CD14-positive monocyte (primary cell): ENCODE measurements at regions not wholly inside any gene's neighbourhood (a gene's known extent, or its start where the extent isn't known, plus 50 kb on each side); places are given as distances from the start of the nearest gene placed in this dataset.

Experiments used
- DNase-seq, 3 donors: peaks; one replicate each; pipeline ENCODE4 v3.0.0-alpha.2; 2011 to 2022
- H2AFZ ChIP-seq: 2 replicates; pipeline ENCODE4 v1.6.0; 2012; ENCODE audit warnings: mild to moderate bottlenecking, low read depth, low read length, inconsistent platforms; ENCODE audit not compliant: insufficient read depth, poor library complexity, severe bottlenecking
- H3K27ac ChIP-seq, 2 donors: 1 replicate in 1 of 2; 2 replicates in 1 of 2; pipeline ENCODE4 v1.5.1; 2012 to 2013; ENCODE audit warnings: low read length in 2 of 2, control low read depth in 1 of 2, inconsistent platforms in 1 of 2, low read depth in 1 of 2, mild to moderate bottlenecking in 1 of 2
- H3K27me3 ChIP-seq, 2 donors: one replicate each; pipeline versions ENCODE4 v1.6.0 to v1.6.1; 2011 to 2013; ENCODE audit warnings: low read length in 2 of 2; ENCODE audit not compliant: control insufficient read depth in 2 of 2, insufficient read depth in 2 of 2
- H3K36me3 ChIP-seq, 2 donors: replicated peaks in 1 of 2; 1 replicate in 1 of 2; 2 replicates in 1 of 2; pipeline versions ENCODE4 v1.5.1 to v1.6.1; 2012 to 2013; ENCODE audit warnings: low read length in 2 of 2, control low read depth in 1 of 2, inconsistent platforms in 1 of 2, mild to moderate bottlenecking in 1 of 2; ENCODE audit not compliant: insufficient read depth in 2 of 2, control insufficient read depth in 1 of 2
- H3K4me1 ChIP-seq, 2 donors: 1 replicate in 1 of 2; 2 replicates in 1 of 2; pipeline versions ENCODE4 v1.5.1 to v1.6.1; 2012 to 2013; ENCODE audit warnings: low read length in 2 of 2, control low read depth in 1 of 2, inconsistent platforms in 1 of 2, mild to moderate bottlenecking in 1 of 2, moderate library complexity in 1 of 2; ENCODE audit not compliant: insufficient read depth in 2 of 2, control insufficient read depth in 1 of 2
- H3K4me2 ChIP-seq: replicated peaks from 2 replicates; pipeline ENCODE3; 2012; ENCODE audit warnings: low read length, moderate library complexity, mild to moderate bottlenecking; ENCODE audit not compliant: poor library complexity, severe bottlenecking; ENCODE audit errors: extremely low read depth
- H3K4me3 ChIP-seq, 3 experiments: fragments of 200-600 bp in 1 of 3; sonication (generic) in 1 of 3; replicated peaks in 1 of 3; 1 replicate in 2 of 3; 2 replicates in 1 of 3; pipeline ENCODE4 v1.5.1; 2011 to 2013; ENCODE audit warnings: low read length in 3 of 3, mild to moderate bottlenecking in 3 of 3, control low read depth in 2 of 3, low read depth in 2 of 3, inconsistent platforms in 1 of 3, moderate library complexity in 1 of 3
- H3K79me2 ChIP-seq: 2 replicates; pipeline ENCODE4 v1.6.0; 2012; ENCODE audit warnings: mild to moderate bottlenecking, control low read depth, inconsistent platforms, low read length, moderate library complexity; ENCODE audit not compliant: insufficient read depth
- H3K9ac ChIP-seq: 2 replicates; pipeline ENCODE4 v1.6.0; 2017; ENCODE audit warnings: low read length, mild to moderate bottlenecking; ENCODE audit not compliant: insufficient read depth, poor library complexity, severe bottlenecking
- H3K9me3 ChIP-seq, 2 donors: replicated peaks in 1 of 2; 1 replicate in 1 of 2; 2 replicates in 1 of 2; pipeline versions ENCODE4 v1.5.1 to v1.6.1; 2012 to 2013; ENCODE audit warnings: low read length in 2 of 2, control low read depth in 1 of 2; ENCODE audit not compliant: control insufficient read depth in 1 of 2, insufficient read depth in 1 of 2
- H4K20me1 ChIP-seq: 2 replicates; pipeline ENCODE4 v1.6.0; 2012; ENCODE audit warnings: mild to moderate bottlenecking, low read length, control low read depth, moderate library complexity; ENCODE audit not compliant: insufficient read depth
- H3K27ac Mint-ChIP-seq, 7 donors: one replicate each; pipeline ENCODE4 v1.8.0; 2020; ENCODE audit warnings: mild to moderate bottlenecking in 7 of 7, mixed read lengths in 7 of 7, moderate library complexity in 6 of 7, inconsistent platforms in 2 of 7
- H3K27me3 Mint-ChIP-seq, 3 donors: one replicate each; pipeline ENCODE4 v1.8.0; 2021 to 2022; ENCODE audit warnings: low read depth in 3 of 3, mild to moderate bottlenecking in 3 of 3, mixed read lengths in 3 of 3, moderate library complexity in 3 of 3, inconsistent platforms in 1 of 3
- H3K36me3 Mint-ChIP-seq, 2 donors: one replicate each; pipeline ENCODE4 v1.8.0; 2020; ENCODE audit warnings: mixed read lengths in 2 of 2, inconsistent platforms in 1 of 2, mild to moderate bottlenecking in 1 of 2
- H3K4me1 Mint-ChIP-seq: one replicate; pipeline ENCODE4 v1.8.0; 2020; ENCODE audit warnings: mild to moderate bottlenecking, mixed read lengths
- H3K4me3 Mint-ChIP-seq, 2 donors: one replicate each; pipeline ENCODE4 v1.8.0; 2020; ENCODE audit warnings: mild to moderate bottlenecking in 2 of 2, mixed read lengths in 2 of 2, moderate library complexity in 1 of 2
- H3K9me3 Mint-ChIP-seq, 7 donors: one replicate each; pipeline ENCODE4 v1.8.0; 2020 to 2022; ENCODE audit warnings: mixed read lengths in 7 of 7, mild to moderate bottlenecking in 6 of 7, moderate library complexity in 6 of 7, inconsistent platforms in 2 of 7
- WGBS: methylation state at CpG from one replicate; pipeline ENCODE4 v1.1.5; 2013; ENCODE audit warnings: missing lambda C conversion rate; ENCODE audit not compliant: insufficient coverage; 5-methylcytosine and 5-hydroxymethylcytosine counted together
- intact Hi-C, 2 donors: fragments of 100-400 bp; cut with micrococcal nuclease; formaldehyde crosslinking; loops; one replicate each; pipeline versions ENCODE4 v1.15.0 to v1.15.1; 2023
- TF ChIP-seq, protein P1 (sequence below): fragments of 200-600 bp; IDR thresholded peaks from one replicate; pipeline ENCODE4 v1.8.0; 2022; ENCODE audit warnings: antibody characterized with exemption, mild to moderate bottlenecking

DNA sequence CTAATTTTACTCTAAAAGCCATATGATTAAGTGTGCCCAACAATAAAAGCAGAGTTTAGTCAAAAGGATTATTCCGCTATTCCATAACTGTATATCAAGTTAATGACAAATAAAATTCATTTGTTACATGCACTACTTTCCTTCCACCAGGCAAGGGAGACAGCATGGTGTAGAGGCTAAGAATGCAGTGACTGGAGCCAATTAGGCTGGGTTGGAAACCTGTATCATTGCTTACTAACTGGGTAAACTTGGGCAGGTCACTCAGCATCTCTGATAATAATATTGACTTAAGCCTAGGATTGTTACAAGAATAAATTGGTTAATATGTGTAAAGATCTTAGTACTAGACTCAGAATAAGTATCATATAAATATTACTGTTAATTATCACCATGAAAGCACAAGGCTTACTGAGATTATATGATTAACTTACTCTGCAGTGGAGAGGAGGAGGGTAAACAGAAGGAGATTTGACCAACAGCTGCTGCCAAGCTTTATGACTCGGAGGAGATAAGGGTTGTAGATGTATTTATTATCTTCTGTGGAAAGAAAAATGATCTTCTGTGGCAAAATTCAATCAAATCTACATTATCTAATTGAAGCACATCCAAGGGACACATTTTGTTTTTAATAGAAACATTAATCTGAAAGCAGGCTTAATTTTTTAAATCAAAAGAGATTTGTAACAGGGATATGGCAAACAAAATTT is 1459.9 kb downstream of the GRIK2 start:
- Mint-ChIP-seq H3K36me3 (no peaks in the 10 kb centered on the region), H3K9me3 (no peaks in the 10 kb centered on the region), H3K27ac (no peak overlapping the region), H3K4me1 (peaks cover 4% of the 10 kb centered on the region), H3K4me3 (no peak overlapping the region), H3K27me3 (peaks cover 1 to 3% (median 2%) of the 10 kb centered on the region in 3 donors)
- H3K4me3 ChIP-seq: no peak overlapping the region
- no peak overlapping the region for H3K27ac ChIP-seq
- no peaks in the 10 kb centered on the region for H3K36me3 ChIP-seq
- H3K9ac ChIP-seq: no peak overlapping the region
- intact Hi-C loops: no loop called here
- no peak overlapping the region for H3K4me2 ChIP-seq
- H2AFZ ChIP-seq: no peak overlapping the region
- WGBS: no CpG with 5 or more reads among the region's 2 CpGs
- no peaks in the 10 kb centered on the region for H3K27me3 ChIP-seq
- DNase-seq: no peak
- H3K9me3 ChIP-seq: no peaks in the 10 kb centered on the region
- no peaks in the 10 kb centered on the region for H4K20me1 ChIP-seq
- no peaks in the 10 kb centered on the region for H3K4me1 ChIP-seq
- TF ChIP-seq, protein P1, sequence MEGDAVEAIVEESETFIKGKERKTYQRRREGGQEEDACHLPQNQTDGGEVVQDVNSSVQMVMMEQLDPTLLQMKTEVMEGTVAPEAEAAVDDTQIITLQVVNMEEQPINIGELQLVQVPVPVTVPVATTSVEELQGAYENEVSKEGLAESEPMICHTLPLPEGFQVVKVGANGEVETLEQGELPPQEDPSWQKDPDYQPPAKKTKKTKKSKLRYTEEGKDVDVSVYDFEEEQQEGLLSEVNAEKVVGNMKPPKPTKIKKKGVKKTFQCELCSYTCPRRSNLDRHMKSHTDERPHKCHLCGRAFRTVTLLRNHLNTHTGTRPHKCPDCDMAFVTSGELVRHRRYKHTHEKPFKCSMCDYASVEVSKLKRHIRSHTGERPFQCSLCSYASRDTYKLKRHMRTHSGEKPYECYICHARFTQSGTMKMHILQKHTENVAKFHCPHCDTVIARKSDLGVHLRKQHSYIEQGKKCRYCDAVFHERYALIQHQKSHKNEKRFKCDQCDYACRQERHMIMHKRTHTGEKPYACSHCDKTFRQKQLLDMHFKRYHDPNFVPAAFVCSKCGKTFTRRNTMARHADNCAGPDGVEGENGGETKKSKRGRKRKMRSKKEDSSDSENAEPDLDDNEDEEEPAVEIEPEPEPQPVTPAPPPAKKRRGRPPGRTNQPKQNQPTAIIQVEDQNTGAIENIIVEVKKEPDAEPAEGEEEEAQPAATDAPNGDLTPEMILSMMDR: no peak
- no peaks in the 10 kb centered on the region for H3K79me2 ChIP-seq

DNA sequence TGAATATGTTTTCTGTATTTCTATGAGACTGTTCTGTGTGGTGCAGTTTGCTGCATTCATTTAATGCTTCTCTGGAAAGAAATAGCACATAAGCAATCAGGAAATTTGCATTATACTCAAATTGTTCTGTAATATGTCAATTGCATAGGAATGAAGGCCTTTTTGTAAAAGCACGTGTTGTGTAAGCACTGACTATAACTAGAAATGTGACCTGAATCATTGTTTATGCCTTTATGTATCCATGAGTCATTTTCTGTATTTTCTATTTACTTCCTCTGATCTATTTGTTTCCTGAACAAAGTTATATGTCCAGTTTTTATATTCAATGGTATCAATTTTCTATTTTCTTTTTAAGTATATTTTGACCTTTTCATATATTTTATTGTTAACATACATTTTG is 1455.3 kb downstream of the GRIK2 start:
- Mint-ChIP-seq H3K9me3 (peaks cover 0 to 2% (median 0%) of the 10 kb centered on the region in 7 donors), H3K4me1 (peaks cover 4% of the 10 kb centered on the region), H3K27ac (no peak overlapping the region), H3K36me3 (no peaks in the 10 kb centered on the region), H3K27me3 (peaks cover 1 to 4% (median 2%) of the 10 kb centered on the region in 3 donors), H3K4me3 (no peak overlapping the region)
- Histone ChIP-seq H4K20me1 (no peaks in the 10 kb centered on the region), H3K4me2 (no peak overlapping the region), H3K9me3 (no peaks in the 10 kb centered on the region), H3K27me3 (no peaks in the 10 kb centered on the region), H3K4me1 (no peaks in the 10 kb centered on the region), H3K4me3 (no peak overlapping the region), H3K79me2 (no peaks in the 10 kb centered on the region), H3K36me3 (no peaks in the 10 kb centered on the region), H3K27ac (no peak overlapping the region), H3K9ac (no peak overlapping the region), H2AFZ (no peak overlapping the region)
- WGBS: no CpG with 5 or more reads among the region's 1 CpG
- TF ChIP-seq, protein P1: no peak
- no peak for DNase-seq
- intact Hi-C loops: no loop called here
